ENCODE measurements at regions not wholly inside any gene's neighbourhood (a gene's known extent, or its start where the extent isn't known, plus 50 kb on each side); places are given as distances from the start of the nearest gene placed in this dataset.

DNA sequence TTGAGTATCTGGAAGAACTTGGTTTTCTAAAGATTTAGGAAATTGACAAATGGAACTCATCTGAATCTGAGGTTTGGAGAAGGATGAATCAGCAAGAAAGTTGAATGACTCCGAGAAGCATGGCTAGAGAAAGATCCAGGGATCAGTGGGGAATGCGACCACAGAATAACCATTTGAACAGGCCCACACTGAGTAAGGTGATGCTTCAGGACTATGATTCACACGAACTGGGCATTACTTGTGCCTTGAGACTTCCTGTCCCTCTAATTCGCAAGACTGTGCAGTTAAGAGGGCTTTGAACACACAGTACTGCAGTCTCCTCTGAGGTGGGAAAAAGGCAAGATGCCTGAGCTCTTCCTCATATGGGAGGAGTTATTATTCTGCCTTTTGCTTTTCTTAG lies 395.5 kb upstream of the POM121L12 start:
- ATAC-seq (no peak), DNase-seq (no peak)
- Histone ChIP-seq H3K4me1 (no peaks in the 10 kb centered on the region), H3K27me3 (no peaks in the 10 kb centered on the region), H3K4me3 (no peak overlapping the region), H3K36me3 (replicated peaks in 1 of 2; ENCODE audit: insufficient read depth in 1 of 2, low read depth in 2 of 2) (no peaks in the 10 kb centered on the region), H3K9me3 (no peaks in the 10 kb centered on the region), H3K27ac (no peak overlapping the region)
- no peak for TF ChIP-seq POLR2A (IDR thresholded peaks at IDR 0.05)
- TF ChIP-seq, protein P1, sequence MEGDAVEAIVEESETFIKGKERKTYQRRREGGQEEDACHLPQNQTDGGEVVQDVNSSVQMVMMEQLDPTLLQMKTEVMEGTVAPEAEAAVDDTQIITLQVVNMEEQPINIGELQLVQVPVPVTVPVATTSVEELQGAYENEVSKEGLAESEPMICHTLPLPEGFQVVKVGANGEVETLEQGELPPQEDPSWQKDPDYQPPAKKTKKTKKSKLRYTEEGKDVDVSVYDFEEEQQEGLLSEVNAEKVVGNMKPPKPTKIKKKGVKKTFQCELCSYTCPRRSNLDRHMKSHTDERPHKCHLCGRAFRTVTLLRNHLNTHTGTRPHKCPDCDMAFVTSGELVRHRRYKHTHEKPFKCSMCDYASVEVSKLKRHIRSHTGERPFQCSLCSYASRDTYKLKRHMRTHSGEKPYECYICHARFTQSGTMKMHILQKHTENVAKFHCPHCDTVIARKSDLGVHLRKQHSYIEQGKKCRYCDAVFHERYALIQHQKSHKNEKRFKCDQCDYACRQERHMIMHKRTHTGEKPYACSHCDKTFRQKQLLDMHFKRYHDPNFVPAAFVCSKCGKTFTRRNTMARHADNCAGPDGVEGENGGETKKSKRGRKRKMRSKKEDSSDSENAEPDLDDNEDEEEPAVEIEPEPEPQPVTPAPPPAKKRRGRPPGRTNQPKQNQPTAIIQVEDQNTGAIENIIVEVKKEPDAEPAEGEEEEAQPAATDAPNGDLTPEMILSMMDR (IDR thresholded peaks at IDR 0.05): no peak
- intact Hi-C loops (cut with DNase I): no loop called here
- 56 to 59% methylated on average over 4 of the region's 4 CpGs for WGBS, 2 donors

DNA sequence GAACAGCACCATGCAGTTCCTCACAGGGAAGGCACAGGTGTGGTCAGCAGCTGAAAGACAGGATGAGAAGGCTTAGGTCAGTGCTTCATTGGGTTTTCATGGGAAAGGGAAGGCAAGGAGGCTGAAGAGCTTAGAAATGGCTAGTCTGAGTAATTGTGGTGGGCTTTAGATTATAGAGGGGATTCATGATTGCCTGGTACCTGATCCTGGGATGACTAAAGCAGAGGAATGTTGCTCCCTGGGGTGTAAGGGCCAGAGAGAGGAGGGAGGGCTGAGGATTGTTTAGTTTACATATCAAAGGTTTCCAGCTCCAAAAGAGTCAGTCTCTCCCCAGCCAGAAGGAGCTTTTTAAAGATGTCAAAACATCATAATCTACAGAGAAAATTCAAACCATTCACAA lies 396.3 kb upstream of the POM121L12 start:
- Histone ChIP-seq H3K36me3 (replicated peaks in 1 of 2; ENCODE audit: insufficient read depth in 1 of 2, low read depth in 2 of 2) (no peaks in the 10 kb centered on the region), H3K4me1 (no peaks in the 10 kb centered on the region), H3K27me3 (no peaks in the 10 kb centered on the region), H3K4me3 (no peak overlapping the region), H3K27ac (no peak overlapping the region), H3K9me3 (no peaks in the 10 kb centered on the region)
- TF ChIP-seq POLR2A (IDR thresholded peaks at IDR 0.05): no peak
- TF ChIP-seq, protein P1 (IDR thresholded peaks at IDR 0.05): no peak
- intact Hi-C loops (cut with DNase I): no loop called here
- no peak for ATAC-seq
- no peak for DNase-seq

DNA sequence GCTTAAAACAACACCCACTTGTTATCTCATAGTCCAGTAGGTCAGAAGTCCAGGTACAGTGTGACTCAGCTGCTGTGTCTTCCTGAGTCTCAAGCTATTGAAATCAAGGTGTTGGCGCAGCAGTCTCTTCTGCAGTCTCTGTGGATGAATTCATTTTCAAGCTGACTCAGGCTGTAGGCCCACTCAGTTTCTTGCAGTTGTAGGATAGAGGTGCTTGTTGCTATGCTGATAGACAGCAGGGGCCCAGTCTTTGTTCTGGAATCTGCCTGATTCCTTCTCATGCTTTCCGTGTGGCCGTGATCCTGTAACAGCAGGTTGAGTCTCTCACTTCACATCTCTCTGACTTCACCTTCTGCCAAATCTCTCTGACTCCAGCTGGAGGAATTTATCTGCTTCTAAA lies 400.4 kb upstream of the POM121L12 start:
- H3K36me3 ChIP-seq (replicated peaks in 1 of 2; ENCODE audit: insufficient read depth in 1 of 2, low read depth in 2 of 2): no peaks in the 10 kb centered on the region
- H3K9me3 ChIP-seq: no peaks in the 10 kb centered on the region
- no peak overlapping the region for H3K27ac ChIP-seq
- intact Hi-C loops (cut with DNase I): no loop called here
- TF ChIP-seq, protein P1 (IDR thresholded peaks at IDR 0.05): no peak
- no peak for TF ChIP-seq POLR2A (IDR thresholded peaks at IDR 0.05)
- no peak overlapping the region for H3K4me3 ChIP-seq
- no peaks in the 10 kb centered on the region for H3K4me1 ChIP-seq
- H3K27me3 ChIP-seq: no peaks in the 10 kb centered on the region
- 38 to 48% methylated on average over 3 of the region's 3 CpGs for WGBS, 2 donors
- ATAC-seq (no peak), DNase-seq (no peak)

DNA sequence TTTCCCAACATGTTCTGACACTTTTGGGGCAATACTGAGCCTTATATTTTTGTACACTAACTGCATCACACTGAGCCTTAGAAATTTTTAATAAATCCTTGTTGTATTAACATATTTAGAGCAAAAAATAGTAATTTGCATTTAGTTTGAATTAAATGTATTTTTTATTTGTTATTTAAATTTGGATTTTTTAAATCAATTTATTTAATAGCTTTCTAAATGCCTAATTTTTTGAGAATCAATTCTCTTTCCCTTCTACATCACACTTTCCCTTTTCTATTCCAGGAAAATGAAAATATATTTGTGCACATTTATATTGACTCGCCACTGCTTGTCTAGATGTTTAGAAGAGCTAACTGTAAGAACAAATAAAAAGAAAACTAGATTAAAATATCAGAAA lies 414.6 kb upstream of the POM121L12 start:
- DNase-seq (no peak), ATAC-seq (no peak)
- H3K4me1 ChIP-seq: no peaks in the 10 kb centered on the region
- intact Hi-C loops (cut with DNase I): no loop called here
- H3K36me3 ChIP-seq (replicated peaks in 1 of 2; ENCODE audit: insufficient read depth in 1 of 2, low read depth in 2 of 2): no peaks in the 10 kb centered on the region
- no peak overlapping the region for H3K4me3 ChIP-seq
- no peaks in the 10 kb centered on the region for H3K9me3 ChIP-seq
- no peak overlapping the region for H3K27ac ChIP-seq
- WGBS, 2 donors: 68 to 69% methylated on average over 1 of the region's 1 CpG
- TF ChIP-seq, protein P1 (IDR thresholded peaks at IDR 0.05): no peak
- no peak for TF ChIP-seq POLR2A (IDR thresholded peaks at IDR 0.05)
- H3K27me3 ChIP-seq: no peaks in the 10 kb centered on the region

DNA sequence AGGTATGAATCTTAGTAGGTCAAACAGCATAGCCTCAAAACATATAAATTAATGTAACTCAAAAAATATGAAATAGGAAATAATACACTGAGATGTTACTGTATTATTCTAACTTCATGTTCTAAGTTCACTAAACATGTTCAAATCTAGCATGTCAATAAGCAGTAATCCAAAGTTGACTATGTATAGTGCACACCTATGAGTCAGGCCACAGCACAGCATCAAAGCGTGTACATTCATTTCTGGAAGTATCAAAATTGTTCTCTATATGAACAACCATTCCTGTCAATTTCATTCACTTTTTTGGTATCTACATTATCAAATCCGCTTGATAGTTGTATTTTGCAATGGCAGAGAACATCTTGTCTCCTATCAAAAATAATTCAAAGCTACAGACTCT lies 418.9 kb upstream of the POM121L12 start:
- ATAC-seq (no peak), DNase-seq (no peak)
- Histone ChIP-seq H3K9me3 (no peaks in the 10 kb centered on the region), H3K27me3 (no peaks in the 10 kb centered on the region), H3K27ac (no peak overlapping the region), H3K36me3 (replicated peaks in 1 of 2; ENCODE audit: insufficient read depth in 1 of 2, low read depth in 2 of 2) (no peaks in the 10 kb centered on the region), H3K4me1 (no peaks in the 10 kb centered on the region), H3K4me3 (no peak overlapping the region)
- intact Hi-C loops (cut with DNase I): no loop called here
- 65 to 66% methylated on average over 2 of the region's 2 CpGs for WGBS, 2 donors
- TF ChIP-seq, protein P1 (IDR thresholded peaks at IDR 0.05): no peak
- TF ChIP-seq POLR2A (IDR thresholded peaks at IDR 0.05): no peak

Data from body of pancreas (tissue), 4 donors.